GM21737 (cell line): ENCODE measurements at regions not wholly inside any gene's neighbourhood (a gene's known extent, or its start where the extent isn't known, plus 50 kb on each side); places are given as distances from the start of the nearest gene placed in this dataset.

Source experiments
- ATAC-seq: cut with Tn5 transposase; IDR thresholded peaks from one replicate; pipeline ENCODE4 v1.9.1; 2021; ENCODE audit warnings: mild to moderate bottlenecking, moderate library complexity; ENCODE audit not compliant: unreplicated experiment

DNA sequence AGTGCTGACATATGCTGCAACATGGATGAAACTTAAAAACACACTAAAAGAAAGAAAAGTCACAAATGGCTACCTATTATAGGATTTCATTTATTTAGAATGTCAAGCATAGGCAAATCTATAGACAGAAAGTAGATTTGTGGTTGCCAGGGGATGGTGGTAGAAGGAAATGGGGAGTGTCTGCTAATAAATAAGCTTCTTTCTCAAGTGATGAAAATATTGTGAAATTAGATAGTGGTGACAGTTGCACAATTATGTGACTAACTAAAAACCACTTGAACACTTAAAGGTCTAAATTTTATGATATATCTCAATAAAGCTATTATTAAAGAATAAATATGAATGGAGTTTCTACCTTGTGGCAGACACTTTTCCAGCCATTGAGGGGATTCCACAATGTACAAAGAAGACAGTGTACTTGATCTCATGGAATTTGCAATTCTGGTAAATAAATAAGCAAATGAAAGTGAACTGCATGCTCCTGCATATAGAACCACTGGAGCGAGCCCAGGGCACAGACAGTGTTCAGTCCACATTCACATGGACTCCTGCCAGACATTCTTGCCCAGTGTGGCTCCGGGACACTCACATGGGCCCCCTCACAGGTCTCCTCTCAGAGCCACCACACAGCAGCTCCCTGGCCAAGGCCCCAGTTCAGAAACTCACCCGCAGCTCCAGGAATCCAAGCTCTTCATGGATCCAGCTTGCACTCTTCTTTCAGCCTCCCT lies 107.1 kb upstream of the ARID2 start:
- ATAC-seq, result no peak

DNA sequence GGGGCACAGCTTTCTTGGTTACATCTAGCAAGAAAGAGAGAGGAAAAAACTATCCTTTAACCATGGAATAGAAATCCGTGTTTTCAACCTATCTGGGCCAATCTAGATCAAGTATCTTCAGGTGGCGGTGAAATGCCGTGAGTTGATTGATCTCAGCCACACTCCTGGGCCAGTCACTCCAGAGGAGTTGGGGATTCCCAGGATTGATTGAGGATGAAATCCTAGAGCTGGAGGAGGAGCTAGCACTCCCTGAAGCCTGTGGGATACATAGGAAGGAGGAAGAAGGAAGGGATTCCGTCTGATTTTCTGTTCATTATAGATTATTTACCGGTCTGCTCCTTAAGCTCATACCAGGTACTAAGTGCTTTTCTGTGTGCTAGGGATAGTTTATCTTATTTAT lies 106.3 kb upstream of the ARID2 start:
- no peak for ATAC-seq

DNA sequence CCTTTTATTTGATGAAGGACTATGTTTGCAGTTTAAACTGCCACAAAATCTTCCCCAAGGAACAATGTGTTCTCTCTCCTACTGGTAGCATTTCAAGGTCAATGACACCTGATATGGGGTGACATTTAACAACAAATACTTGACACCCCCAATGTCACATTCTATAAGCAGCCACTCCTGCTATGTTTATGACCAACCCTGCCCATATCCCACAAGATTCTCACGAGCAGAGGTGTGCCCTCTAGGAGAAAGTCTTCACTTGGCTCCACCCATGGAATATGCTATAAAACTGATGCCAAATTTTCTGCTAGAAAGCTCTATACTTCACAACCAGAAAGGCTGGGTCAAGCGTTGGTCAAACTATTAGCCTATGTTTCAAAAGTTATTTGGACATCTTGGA lies 105.6 kb upstream of the ARID2 start:
- no peak for ATAC-seq

DNA sequence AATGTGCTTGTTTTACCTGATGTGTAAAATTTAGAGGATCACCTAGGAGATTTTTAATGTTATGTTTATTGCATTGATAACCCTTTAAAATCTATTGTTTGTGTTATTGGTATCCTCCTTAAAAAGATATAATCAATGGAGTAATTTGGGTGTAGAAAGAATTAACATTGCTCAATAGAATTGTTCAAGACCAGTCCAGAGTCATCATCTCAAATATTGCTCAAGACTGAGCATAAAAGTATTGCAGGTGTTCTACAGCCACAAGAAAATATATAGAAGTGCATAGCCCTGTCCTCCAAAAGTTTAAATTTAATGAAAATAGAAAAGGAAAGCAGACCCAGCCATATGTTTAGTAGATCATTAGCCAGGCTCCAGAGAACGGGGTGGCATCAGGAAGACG lies 102.5 kb upstream of the ARID2 start:
- no peak for ATAC-seq

DNA sequence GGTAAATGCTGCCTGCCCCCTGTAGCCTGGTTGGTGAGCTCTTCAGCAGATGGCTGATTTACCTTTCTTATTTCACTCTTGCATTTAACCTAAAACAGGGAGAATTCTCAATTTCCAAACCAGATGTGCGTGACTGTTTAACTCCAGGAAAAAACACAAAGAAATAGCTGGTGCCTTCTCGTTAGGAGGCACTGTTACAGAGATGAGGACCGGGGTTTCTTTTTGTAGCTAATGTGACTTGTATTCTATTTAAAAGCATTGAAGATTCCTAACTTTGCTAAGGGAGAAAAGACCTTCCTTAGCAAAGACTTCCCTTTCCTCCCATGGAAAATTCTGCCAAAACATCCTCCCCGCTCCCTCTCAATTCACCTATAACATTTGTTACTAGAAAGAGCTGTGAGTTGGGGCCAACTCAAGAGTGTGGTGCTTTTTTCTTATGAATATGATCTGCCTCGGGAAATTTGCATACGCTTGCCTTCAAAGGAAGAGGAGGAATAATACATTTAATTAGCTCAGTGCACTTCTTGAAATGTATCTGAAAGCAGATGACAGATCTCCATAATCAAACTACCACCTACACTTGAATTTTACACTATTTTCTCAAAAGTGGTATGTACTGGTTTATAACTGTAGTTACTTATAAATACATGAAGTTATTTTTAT lies 102.0 kb upstream of the ARID2 start:
- ATAC-seq, result no peak

DNA sequence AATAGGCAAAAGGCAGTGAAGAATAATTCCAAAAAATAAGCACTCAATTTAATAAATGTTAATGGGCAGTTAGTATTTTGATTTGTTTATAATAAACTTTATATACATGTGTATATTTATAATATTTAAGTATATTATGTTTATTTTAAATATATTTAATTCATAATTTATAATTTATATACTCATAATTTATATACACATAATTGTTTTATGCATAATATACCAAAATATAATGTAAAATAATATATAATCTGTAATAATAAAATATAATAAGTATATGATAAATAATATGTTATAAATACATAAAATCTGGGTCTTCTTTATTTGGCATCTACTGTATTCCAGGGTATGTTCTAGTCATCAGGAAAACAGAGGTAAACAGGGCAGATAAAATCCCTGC lies 100.2 kb upstream of the ARID2 start:
- ATAC-seq, result no peak

DNA sequence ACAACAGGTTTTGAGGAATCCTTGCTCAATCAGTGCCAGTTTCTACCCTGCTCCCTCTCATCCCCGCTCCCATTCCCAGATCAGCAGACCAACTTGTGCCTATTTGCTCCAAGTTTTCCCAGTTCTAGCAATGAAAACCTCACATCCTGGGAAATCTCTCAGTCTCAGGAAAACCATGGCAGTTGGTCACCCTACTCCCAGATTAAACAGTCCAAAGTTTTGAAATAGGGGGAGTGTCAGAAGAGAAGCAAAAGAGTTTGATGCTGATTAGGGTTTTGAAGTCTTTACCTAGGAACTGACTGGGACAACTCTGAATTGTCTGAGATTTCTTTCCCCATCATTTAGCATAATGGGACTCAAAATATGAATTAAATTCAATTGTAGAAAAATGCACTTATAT lies 95.8 kb upstream of the ARID2 start:
- ATAC-seq, result no peak

DNA sequence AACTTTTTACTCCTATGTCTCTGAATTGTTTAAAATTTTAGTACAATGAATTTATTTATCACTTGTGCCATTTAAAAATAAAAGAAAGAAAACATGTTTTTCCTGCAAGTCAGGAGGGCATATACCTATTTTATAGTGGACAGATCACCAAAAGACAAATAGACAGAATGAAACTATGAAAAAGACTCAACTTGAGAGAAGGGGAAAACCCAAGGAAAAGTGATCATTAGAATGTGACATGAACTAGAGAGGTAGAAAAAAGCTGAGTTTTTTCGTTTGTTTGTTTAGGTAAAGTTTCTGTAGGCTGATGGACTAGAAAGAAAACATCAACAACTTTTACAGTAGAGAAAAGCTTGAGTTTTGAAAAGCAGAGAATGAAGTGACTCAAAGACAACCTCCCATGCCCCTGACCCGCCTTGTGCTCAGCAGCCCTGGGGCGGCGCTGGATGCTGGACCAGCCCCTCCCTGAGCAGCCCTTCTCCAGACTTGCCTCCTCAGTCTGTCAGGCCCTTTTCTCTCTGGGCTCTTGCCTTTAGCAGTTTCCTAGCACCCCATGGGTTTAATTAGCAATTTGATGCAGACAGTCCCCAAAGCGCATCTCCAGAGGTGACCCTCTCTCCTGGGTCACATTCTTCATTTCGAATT lies 95.1 kb upstream of the ARID2 start:
- ATAC-seq, result no peak

DNA sequence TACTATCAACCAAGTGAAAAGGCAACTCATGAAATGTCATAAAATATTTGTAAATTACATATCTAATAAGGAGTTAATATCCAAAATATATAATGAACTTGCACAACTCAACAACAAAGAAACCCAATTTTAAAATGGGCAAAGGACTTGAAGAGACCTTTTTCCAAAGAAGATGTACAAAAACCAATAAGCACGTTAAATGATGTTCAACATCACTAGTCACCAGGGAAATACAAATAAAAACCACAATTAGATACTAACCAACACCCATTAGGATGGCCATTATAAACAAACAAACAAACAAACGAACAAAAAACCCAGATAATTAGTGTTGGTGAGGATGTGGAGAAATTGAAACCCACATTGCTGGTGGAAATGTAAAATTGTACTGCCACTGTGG lies 92.3 kb upstream of the ARID2 start:
- no peak for ATAC-seq

DNA sequence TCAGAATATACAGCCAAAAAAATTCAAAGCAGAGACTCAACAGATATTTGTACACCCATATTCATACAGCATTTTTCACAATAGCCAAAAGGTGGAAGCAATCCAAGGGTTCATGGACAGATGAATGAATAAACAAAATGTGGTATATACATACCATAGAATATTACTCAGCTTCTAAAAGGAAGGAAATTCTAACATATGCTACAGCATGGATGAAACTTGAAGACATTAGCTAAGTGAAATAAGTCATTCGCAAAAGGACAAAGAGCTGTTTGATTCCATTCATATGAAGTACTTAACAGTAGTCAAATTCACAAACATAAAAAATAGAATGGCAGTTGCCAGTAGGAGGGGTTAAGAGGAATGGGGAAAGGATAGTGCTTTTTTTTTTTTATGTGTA lies 91.8 kb upstream of the ARID2 start:
- no peak for ATAC-seq

DNA sequence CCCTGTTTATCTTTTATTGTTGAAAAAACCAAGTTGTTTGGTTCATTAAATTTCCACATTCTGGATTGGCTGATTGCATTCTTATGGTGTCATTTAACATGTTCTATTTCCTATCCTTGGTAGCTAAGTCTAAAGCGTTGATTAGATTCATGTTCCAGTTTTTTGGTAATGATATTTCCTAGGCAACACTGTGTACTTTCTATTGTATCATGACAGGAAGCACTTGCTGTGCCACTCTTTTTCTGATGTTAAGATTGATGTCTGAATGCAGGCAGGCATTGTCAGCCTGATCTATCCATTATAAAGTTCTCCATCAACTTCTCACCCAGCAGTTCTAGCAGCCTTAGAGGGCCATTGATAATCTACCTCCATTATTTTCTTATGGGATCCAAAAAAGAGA lies 91.1 kb upstream of the ARID2 start:
- no peak for ATAC-seq

DNA sequence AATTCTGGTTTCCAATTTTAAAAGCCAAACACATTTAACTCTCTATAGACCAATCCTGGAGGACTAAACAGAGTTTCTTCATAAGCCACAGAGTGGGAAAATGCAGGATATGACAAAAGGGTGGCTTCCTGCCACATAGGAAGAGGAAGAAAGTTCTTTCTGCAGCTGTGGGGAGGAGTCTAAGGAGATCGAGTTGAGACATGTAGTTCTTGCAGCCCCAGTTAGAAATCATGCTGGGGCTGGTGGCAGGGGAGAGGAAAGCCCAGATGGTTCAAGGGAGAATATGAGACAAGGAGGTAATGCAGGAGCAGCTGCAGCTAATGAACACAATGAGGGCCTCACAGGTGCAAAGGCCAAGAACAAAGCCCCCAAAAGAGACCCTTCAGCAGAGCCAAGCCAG lies 85.0 kb upstream of the ARID2 start:
- no peak for ATAC-seq

DNA sequence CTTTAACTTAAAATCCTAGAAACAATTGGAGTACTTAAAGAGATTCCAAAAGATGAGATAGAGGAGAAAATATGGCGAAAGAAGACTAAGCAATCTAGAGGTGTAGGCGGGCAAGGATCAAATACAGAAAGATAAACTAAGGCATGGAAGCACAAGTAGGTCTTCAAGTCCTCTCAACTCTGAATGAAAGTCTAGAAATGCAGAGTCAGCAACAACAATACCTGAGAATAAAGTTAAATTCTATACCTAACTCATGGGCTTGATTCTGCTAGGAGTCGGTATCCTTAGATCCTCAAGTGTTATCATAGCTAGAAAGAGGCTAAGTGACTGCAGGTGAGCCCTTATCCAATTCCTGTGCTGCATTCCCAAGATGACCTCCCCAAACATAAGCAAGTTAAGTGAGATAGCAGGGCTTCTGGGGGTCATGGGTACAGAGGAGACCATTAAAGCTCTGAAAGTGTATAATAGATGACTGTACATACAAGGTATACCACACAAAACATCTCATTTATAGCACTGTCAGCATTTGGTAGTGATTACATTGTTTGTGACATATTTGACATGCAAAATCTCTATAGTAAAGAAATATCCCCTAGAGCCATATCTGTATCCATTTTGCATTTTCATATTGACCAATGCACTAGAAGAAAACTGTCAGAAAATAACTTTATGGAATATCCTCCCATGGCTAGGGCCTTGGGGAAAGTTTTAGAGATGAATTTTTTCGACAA lies 82.5 kb upstream of the ARID2 start:
- no peak for ATAC-seq

DNA sequence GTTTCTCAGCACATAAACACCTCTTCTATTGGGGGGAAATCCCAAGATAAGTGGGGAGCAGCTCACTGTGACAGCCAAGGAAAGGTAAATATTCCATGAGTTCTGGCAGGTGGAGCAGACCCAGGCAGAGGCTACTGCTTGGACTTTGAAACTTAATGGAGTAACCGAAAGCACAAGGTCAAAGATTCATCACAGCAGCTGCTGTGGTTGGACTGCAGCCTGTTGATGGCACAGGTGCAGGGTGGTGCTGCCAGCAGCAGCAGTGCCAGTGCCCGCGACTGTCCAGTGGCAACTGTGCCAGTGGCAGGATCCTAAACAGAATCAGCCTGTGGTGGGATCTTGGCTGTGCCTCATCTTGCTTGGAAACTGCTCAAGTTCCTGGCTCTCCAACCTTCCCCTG lies 81.4 kb upstream of the ARID2 start:
- ATAC-seq, result no peak

DNA sequence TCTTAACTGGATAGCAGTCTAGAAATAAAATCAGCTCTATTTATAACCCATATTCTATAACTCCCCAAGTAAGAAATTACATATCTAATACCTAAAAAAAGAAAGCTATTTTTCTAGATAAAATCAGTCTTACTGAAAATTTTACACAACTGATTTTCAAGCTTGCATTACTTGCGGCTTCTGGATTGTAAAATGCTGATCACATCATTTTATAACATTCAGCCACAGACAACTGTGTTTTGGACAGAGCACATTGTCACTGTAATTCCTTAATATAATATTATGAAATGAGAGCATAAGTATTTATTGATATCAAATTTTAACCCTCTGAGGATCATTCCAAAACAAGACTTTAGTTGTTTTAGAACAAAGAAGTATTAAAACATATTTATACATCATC lies 78.5 kb upstream of the ARID2 start:
- no peak for ATAC-seq

DNA sequence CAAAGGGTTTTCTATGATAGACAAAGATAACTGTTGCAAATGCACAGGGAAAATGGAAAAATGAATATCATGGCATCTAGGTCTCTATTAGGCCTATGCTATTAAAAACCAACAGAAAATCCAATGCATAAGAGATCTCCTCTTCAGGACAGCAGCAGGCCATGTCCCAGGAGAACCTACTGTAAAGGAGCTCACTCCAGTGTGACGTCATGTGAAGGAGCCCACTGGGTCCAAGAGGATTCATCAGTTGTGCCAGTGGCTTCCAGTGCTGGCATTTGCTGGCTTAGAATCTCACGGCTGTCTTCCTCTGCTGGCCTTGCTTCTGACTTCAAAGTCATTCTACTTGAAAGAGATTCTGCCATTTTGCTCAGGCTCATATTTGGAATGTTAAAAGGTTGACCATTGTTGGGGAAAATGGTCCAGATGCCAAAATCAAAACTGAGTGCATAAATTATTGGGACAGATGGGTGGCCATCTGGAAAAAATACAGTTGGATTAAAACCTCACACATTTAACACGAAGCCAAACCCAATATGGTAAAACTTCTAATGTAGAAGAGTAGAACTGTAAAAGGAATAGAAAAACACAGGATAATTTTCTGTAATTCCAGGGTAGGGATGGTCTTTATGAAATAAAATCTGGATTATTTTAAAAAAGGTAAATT lies 75.4 kb upstream of the ARID2 start:
- ATAC-seq, result no peak

DNA sequence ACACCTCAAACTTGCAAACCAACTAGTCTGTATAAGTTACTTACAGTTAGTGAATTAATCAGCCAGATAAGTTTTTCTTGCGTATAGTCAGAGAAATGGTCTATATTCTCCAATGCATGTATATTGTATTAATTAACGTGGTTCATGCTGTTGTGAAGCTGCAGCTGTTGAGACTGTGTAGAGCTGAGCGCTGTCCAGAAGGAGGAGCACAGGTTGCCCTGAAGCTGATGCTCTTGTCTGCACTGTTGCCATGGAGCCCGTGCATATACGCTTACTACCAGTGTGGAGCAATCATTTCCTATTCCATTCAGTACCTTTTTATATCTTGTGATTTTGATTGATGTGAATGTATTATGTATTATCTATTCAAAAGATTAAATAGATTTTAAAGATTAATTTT lies 74.3 kb upstream of the ARID2 start:
- ATAC-seq, result peak; percentile 82

DNA sequence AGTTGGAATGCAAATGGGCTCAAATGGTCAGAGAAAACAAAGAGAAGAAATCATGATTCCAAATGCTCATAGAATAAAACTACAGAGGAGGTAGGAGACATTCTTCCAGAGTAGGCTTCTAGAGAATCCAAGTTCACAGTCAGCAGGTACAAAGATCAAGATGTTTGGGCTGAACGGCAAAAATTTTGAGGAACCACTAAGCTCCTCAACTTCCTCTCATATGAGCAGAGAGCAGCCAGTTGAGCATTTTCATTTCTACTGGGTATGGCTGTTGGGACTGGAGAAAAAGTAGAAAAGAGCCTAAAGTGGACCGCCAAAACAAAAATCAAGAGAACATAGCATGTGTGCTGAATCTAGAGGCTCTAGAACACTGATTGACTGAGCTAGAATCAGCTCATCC lies 73.8 kb upstream of the ARID2 start:
- ATAC-seq, result no peak

DNA sequence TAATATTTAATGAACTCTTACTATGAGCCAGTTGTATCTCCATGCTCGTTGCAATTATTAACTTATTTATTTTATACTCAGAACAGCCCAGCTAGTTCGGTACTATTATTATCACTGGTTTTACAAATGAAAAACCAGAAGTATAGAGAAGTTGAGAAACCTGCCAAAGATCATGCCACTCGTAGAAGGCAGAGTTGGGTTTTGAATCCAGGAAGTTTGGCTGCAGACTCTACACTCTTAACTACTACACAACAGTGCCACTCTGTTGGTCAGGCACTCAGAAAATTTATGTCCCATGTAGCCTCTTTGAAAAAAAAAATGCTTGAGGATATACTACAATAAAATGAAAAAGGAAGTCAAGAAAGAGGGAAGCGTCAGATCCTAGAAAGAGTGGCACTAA lies 71.5 kb upstream of the ARID2 start:
- no peak for ATAC-seq

DNA sequence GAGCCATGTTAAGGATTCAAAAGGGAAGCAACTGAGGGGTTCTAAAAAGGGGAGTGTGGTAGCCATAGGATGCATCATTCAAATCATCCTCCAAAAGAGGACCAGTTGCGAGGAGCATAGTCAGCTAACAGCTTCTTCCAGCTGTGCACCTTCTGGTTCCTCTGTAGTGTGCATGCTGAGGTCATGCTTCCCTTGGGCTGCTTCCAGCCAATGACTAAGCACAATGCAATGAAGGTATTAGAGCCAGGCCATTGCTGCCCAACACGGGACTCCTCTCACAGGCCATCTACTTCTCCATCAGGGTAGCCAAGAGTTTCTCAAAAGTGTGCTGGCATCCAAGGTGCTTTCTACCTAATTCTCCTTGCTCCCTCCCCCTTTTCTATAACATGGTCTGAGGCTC lies 69.2 kb upstream of the ARID2 start:
- no peak for ATAC-seq

DNA sequence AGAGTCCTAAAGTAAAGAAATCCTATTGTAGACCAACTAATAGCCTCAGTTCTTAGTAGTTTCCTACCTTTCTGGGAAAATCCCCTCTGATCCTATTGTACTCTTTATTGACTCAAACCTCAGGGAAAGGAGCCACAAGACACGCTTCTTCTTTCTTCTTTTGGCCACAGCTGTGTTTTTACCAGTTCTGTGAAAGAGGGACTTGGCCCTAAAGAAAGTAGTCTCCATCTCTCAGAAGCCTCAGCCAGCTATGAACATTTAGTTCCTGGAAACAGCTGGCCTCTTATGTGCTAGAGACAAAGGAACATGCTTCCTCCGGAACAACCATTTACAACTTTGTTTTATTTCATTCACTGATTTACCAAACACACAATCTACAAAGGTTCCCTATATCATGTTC lies 66.1 kb upstream of the ARID2 start:
- ATAC-seq, result no peak
